Activated B cell treated with CpG ODN at 0.5 μM for 24 hours (primary cell): ENCODE measurements at regions not wholly inside any gene's neighbourhood (a gene's known extent, or its start where the extent isn't known, plus 50 kb on each side); places are given as distances from the start of the nearest gene placed in this dataset.

Experiments
- ATAC-seq: fragments of 200-7000 bp; cut with Tn5 transposase; one replicate; pipeline ENCODE4 v1.10.0; 2021; ENCODE audit warnings: low read depth, mild to moderate bottlenecking, moderate library complexity
- CTCF ChIA-PET: fragments of 350-600 bp; sonication (Branson Sonifier 250); formaldehyde crosslinking; loops from one replicate; lab custom pipeline; 2021; ENCODE audit warnings: antibody characterized with exemption; lab: Charles Lee
- POLR2A ChIA-PET: fragments of 350-600 bp; sonication (Branson Sonifier 250); formaldehyde crosslinking; loops from one replicate; lab custom pipeline; 2021; ENCODE audit warnings: antibody characterized with exemption; lab: Charles Lee
- DNase-seq: peaks from one replicate; pipeline ENCODE4 v3.0.0; 2022
- H3K27ac Mint-ChIP-seq: one replicate; pipeline ENCODE4 v1.8.0; 2020; ENCODE audit warnings: mixed read lengths
- H3K27me3 Mint-ChIP-seq: one replicate; pipeline ENCODE4 v1.8.0; 2021; ENCODE audit warnings: mixed read lengths
- H3K36me3 Mint-ChIP-seq: one replicate; pipeline ENCODE4 v1.8.0; 2021; ENCODE audit warnings: low read depth, mixed read lengths
- H3K4me1 Mint-ChIP-seq: one replicate; pipeline ENCODE4 v1.8.0; 2021; ENCODE audit warnings: mixed read lengths
- H3K4me3 Mint-ChIP-seq: one replicate; pipeline ENCODE4 v1.8.0; 2020; ENCODE audit warnings: mild to moderate bottlenecking, mixed read lengths
- H3K9me3 Mint-ChIP-seq: one replicate; pipeline ENCODE4 v1.8.0; 2020; ENCODE audit warnings: mixed read lengths
- CTCF ChIP-seq: fragments of 200-600 bp; IDR thresholded peaks from one replicate; pipeline ENCODE4 v1.8.0; 2022; ENCODE audit warnings: antibody characterized with exemption, mild to moderate bottlenecking
- intact Hi-C: fragments of 100-400 bp; cut with micrococcal nuclease; formaldehyde crosslinking; loops from one replicate; pipeline ENCODE4 v1.15.1; 2024

DNA sequence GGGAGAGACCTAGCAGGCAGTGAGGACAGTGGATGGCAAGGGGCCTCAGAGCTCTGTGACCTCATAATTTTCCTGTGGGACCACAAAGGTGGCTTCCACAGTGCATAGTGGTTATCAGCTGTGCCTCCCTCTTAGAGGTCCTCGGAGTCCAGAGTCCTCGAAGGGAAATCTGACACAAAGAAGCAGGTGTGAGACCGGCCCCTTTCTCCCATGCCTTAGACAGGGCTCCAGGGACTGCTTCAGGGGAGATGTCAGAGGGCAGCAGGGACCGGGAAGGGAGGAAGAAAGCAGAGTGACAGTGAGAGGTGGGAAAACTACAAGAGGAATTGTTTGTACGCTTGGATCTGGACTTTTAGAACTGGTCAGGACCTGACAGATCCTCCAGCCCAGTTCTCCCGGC is 66.3 kb downstream of the BAMBI start:
- H3K27me3 Mint-ChIP-seq, result peaks cover 7% of the 10 kb centered on the region

GRCh38 chr10:28744069-28744768 is 66.9 kb downstream of the BAMBI start:
- TF ChIP-seq CTCF, result no peak
- intact Hi-C loops, result no loop called here
- Mint-ChIP-seq H3K36me3 (no peaks in the 10 kb centered on the region), H3K4me3 (no peak overlapping the region), H3K9me3 (peaks cover 8% of the 10 kb centered on the region), H3K4me1 (no peaks in the 10 kb centered on the region), H3K27ac (no peak overlapping the region), H3K27me3 (peaks cover 7% of the 10 kb centered on the region)
- ATAC-seq (no peak), DNase-seq (no peak)
- ChIA-PET POLR2A (no interaction called here), CTCF (no interaction called here)

More for the DNA sequence above, 66.3 kb downstream of the BAMBI start:
- CTCF ChIA-PET, result no interaction called here
- DNase-seq (no peak), ATAC-seq (no peak)
- Mint-ChIP-seq H3K36me3 (no peaks in the 10 kb centered on the region), H3K4me3 (no peak overlapping the region), H3K4me1 (no peaks in the 10 kb centered on the region), H3K27ac (no peak overlapping the region), H3K9me3 (peaks cover 7% of the 10 kb centered on the region)
- POLR2A ChIA-PET, result no interaction called here
- intact Hi-C loops, result no loop called here
- no peak for TF ChIP-seq CTCF

- no peaks in the 10 kb centered on the region for H3K36me3 Mint-ChIP-seq
- TF ChIP-seq CTCF, result no peak
- ChIA-PET CTCF (no interaction called here), POLR2A (no interaction called here)
- H3K27ac Mint-ChIP-seq, result no peak overlapping the region
- H3K9me3 Mint-ChIP-seq, result peaks cover 2% of the 10 kb centered on the region
- no peak overlapping the region for H3K4me3 Mint-ChIP-seq
- no peaks in the 10 kb centered on the region for H3K4me1 Mint-ChIP-seq
- ATAC-seq, result no peak
- no peak for DNase-seq
- H3K27me3 Mint-ChIP-seq, result peaks cover 3% of the 10 kb centered on the region
- intact Hi-C loops, result no loop called here
These were observed 77.8 kb downstream of the BAMBI start for GRCh38 chr10:28754930-28755718.

- no peak for ATAC-seq
- intact Hi-C loops, result no loop called here
- Mint-ChIP-seq H3K9me3 (peaks cover 2% of the 10 kb centered on the region), H3K36me3 (no peaks in the 10 kb centered on the region), H3K27ac (no peak overlapping the region), H3K4me1 (no peaks in the 10 kb centered on the region), H3K4me3 (no peak overlapping the region), H3K27me3 (peaks cover 5% of the 10 kb centered on the region)
- no peak for TF ChIP-seq CTCF
- DNase-seq, result no peak
- ChIA-PET POLR2A (no interaction called here), CTCF (no interaction called here)
These were observed 83.9 kb downstream of the BAMBI start for GRCh38 chr10:28761084-28761846.
